Fibroblast of skin of abdomen (primary cell): ENCODE measurements at regions not wholly inside any gene's neighbourhood (a gene's known extent, or its start where the extent isn't known, plus 50 kb on each side); places are given as distances from the start of the nearest gene placed in this dataset.

ENCODE experiments used
- DNase-seq: peaks from one replicate; pipeline ENCODE4 v3.0.0-alpha.2; 2013

- no peak for DNase-seq
Measured at GRCh38 chr15:77786181-77786890, 153.6 kb upstream of the LINGO1 start.

- DNase-seq: no peak
Measured at GRCh38 chr15:77784361-77785292, 151.9 kb upstream of the LINGO1 start.

- no peak for DNase-seq
Measured at GRCh38 chr15:77783636-77784035, 150.9 kb upstream of the LINGO1 start.

GRCh38 chr15:77782691-77783090 lies 150.0 kb upstream of the LINGO1 start:
- no peak for DNase-seq

GRCh38 chr15:77781946-77782240 lies 149.2 kb upstream of the LINGO1 start:
- no peak for DNase-seq

GRCh38 chr15:77781151-77781945 lies 148.6 kb upstream of the LINGO1 start:
- DNase-seq: no peak

- no peak for DNase-seq
Measured at GRCh38 chr15:77778802-77779201, 146.1 kb upstream of the LINGO1 start.

GRCh38 chr15:77775837-77776236 lies 143.1 kb upstream of the LINGO1 start:
- DNase-seq: no peak

- DNase-seq: no peak
Measured at GRCh38 chr15:77775373-77775772, 142.7 kb upstream of the LINGO1 start.

- DNase-seq: no peak
Measured at GRCh38 chr15:77774350-77774749, 141.6 kb upstream of the LINGO1 start.

- no peak for DNase-seq
Measured at GRCh38 chr15:77773903-77774302, 141.2 kb upstream of the LINGO1 start.

GRCh38 chr15:77772641-77773402 lies 140.1 kb upstream of the LINGO1 start:
- DNase-seq: no peak

- no peak for DNase-seq
Measured at GRCh38 chr15:77771616-77772015, 138.9 kb upstream of the LINGO1 start.

- DNase-seq: no peak
Measured at GRCh38 chr15:77769700-77770099, 137.0 kb upstream of the LINGO1 start.

- DNase-seq: no peak
Measured at GRCh38 chr15:77768521-77769078, 135.9 kb upstream of the LINGO1 start.

GRCh38 chr15:77768107-77768506 lies 135.4 kb upstream of the LINGO1 start:
- DNase-seq: no peak

- no peak for DNase-seq
Measured at GRCh38 chr15:77764095-77764494, 131.4 kb upstream of the LINGO1 start.

- DNase-seq: no peak
Measured at GRCh38 chr15:77762747-77763355, 130.1 kb upstream of the LINGO1 start.

- DNase-seq: no peak
Measured at GRCh38 chr15:77759896-77760592, 127.3 kb upstream of the LINGO1 start.

- DNase-seq: no peak
Measured at GRCh38 chr15:77753939-77754338, 121.2 kb upstream of the LINGO1 start.

- peak; percentile 28 for DNase-seq
Measured at GRCh38 chr15:77753281-77753873, 120.7 kb upstream of the LINGO1 start.
